Left ventricle myocardium inferior (tissue), 1 donor: ENCODE measurements at regions not wholly inside any gene's neighbourhood (a gene's known extent, or its start where the extent isn't known, plus 50 kb on each side); places are given as distances from the start of the nearest gene placed in this dataset.

Experiments
- DNase-seq: peaks from one replicate; pipeline ENCODE4 v3.0.0-alpha.2; 2020
- H3K27ac ChIP-seq: fragments of 200-600 bp; replicated peaks from 2 replicates; pipeline ENCODE4 v1.8.0; 2021
- H3K27me3 ChIP-seq: fragments of 200-600 bp; 2 replicates; pipeline ENCODE4 v1.8.0; 2021; ENCODE audit warnings: low read depth
- H3K36me3 ChIP-seq: fragments of 200-600 bp; 2 replicates; pipeline ENCODE4 v1.8.0; 2021
- H3K4me1 ChIP-seq: fragments of 200-600 bp; 2 replicates; pipeline ENCODE4 v1.8.0; 2021
- H3K4me3 ChIP-seq: fragments of 200-600 bp; 2 replicates; pipeline ENCODE4 v1.8.0; 2021; ENCODE audit warnings: mild to moderate bottlenecking, moderate library complexity
- H3K9me3 ChIP-seq: fragments of 200-600 bp; replicated peaks from 2 replicates; pipeline ENCODE4 v1.8.0; 2021
- intact Hi-C: fragments of 100-400 bp; cut with micrococcal nuclease; formaldehyde crosslinking; loops from one replicate; pipeline ENCODE4 v1.11.0; 2022
- TF ChIP-seq, protein P1 (sequence below): fragments of 200-600 bp; IDR thresholded peaks from 2 replicates; pipeline ENCODE4 v1.8.0; 2021; ENCODE audit warnings: antibody characterized with exemption, mild to moderate bottlenecking, borderline replicate concordance
- donor health status: DM: no; HTN: yes; CAD: no; lungs with severe emphysema.

DNA sequence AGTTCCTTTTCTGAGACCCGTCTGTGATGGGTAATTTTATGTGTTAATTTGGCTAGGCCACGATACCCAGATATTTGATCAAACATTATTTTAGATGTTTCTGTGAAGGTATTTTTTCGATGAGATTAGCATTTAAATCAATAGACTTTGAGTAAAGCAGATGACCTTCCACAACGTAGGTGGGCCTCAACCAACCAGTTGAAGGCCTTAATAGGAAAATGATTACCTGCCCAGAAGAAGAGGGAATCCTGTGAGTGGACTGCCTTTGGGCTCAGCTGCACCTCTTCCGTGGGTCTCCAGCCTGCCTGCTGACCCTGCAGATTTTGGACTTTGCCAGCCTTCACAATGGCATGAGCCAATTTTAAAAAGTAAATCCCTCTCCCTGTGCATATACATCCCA is 61.6 kb upstream of the WSB1 start:
- no peak for DNase-seq
- Histone ChIP-seq H3K36me3 (no peaks in the 10 kb centered on the region), H3K27me3 (no peaks in the 10 kb centered on the region), H3K9me3 (no peaks in the 10 kb centered on the region), H3K27ac (no peak overlapping the region), H3K4me1 (no peaks in the 10 kb centered on the region), H3K4me3 (no peak overlapping the region)
- intact Hi-C loops = loop anchor here (10.0 kb wide), 1 partner anchor 122 kb away; no protein-coding TSS in a partner anchor
- TF ChIP-seq, protein P1, sequence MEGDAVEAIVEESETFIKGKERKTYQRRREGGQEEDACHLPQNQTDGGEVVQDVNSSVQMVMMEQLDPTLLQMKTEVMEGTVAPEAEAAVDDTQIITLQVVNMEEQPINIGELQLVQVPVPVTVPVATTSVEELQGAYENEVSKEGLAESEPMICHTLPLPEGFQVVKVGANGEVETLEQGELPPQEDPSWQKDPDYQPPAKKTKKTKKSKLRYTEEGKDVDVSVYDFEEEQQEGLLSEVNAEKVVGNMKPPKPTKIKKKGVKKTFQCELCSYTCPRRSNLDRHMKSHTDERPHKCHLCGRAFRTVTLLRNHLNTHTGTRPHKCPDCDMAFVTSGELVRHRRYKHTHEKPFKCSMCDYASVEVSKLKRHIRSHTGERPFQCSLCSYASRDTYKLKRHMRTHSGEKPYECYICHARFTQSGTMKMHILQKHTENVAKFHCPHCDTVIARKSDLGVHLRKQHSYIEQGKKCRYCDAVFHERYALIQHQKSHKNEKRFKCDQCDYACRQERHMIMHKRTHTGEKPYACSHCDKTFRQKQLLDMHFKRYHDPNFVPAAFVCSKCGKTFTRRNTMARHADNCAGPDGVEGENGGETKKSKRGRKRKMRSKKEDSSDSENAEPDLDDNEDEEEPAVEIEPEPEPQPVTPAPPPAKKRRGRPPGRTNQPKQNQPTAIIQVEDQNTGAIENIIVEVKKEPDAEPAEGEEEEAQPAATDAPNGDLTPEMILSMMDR = no peak

DNA sequence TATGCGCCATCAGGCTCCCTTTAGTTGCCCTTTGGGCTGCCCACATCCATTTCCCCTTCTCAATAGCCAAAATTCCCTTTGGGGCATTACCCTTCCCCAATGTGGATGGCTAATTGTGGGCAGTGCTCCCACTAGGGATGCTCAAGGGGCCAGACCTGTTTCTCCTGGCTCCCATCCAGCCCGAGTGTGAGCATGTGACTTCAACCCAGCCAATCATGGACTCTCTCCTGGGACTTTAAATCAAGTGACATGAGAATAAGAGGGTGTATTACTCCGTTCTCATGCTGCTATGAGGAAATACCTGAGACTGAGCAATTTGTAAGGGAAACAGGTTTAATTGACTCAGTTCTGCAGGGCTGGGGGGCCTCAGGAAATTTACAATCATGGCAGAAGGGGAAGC is 60.9 kb upstream of the WSB1 start:
- intact Hi-C loops = loop anchor here (10.0 kb wide), 1 partner anchor 122 kb away; no protein-coding TSS in a partner anchor
- H3K27ac ChIP-seq = no peak overlapping the region
- H3K9me3 ChIP-seq = no peaks in the 10 kb centered on the region
- TF ChIP-seq, protein P1 = no peak
- H3K36me3 ChIP-seq = no peaks in the 10 kb centered on the region
- no peaks in the 10 kb centered on the region for H3K27me3 ChIP-seq
- DNase-seq = no peak
- no peak overlapping the region for H3K4me3 ChIP-seq
- H3K4me1 ChIP-seq = no peaks in the 10 kb centered on the region

DNA sequence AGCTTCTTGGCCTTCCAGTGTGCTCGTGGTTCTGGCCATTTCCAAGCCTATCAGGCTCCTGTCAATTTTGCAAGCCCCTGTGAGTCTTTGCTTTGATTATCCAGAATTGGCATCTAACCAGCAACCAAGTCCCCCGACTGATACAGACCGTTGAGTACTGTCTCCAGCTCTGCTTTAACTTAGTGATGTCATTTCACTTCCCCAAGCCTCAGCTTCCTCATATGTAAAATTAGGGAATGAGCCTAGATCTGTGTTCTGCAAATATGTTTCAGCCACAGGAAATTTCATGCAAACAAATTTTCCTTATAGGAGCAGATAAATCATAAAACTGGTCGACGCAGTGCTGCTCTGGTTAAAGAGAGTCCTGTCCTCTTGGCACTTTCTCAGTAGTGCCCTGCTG is 60.1 kb upstream of the WSB1 start:
- no peak overlapping the region for H3K27ac ChIP-seq
- H3K4me3 ChIP-seq = no peak overlapping the region
- no peaks in the 10 kb centered on the region for H3K27me3 ChIP-seq
- no peaks in the 10 kb centered on the region for H3K9me3 ChIP-seq
- no peaks in the 10 kb centered on the region for H3K36me3 ChIP-seq
- intact Hi-C loops = loop anchor here (10.0 kb wide), 1 partner anchor 121 kb away; no protein-coding TSS in a partner anchor
- DNase-seq = no peak
- TF ChIP-seq, protein P1 = no peak
- no peaks in the 10 kb centered on the region for H3K4me1 ChIP-seq

DNA sequence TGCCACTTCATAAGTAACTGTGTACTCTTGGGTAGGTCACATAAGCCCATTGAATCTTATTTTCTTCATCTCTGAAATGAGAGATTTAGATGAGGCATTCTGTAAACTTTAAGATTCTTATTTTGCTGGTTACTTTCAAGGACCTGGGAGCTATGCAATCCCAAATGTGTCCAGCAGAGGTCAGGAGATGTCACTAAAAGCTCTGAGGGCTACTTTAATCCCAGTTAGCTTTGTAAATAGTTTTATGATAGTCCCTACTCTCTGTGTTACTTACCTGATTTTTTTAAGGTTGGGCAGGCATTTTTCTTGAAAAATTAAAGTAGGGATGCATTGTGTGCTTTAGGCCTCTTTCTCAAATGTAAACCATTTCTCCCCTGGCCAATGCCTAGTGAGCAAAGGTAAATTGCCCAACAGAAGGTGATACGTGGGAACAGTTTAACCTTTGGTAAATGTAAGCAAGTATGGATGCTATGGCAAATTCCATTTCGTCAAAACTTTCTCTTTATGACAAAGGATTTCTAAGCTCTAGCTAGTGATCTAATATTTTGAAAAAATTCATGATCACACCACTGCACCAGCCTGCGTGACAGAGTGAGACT is 57.1 kb upstream of the WSB1 start:
- TF ChIP-seq, protein P1 = peak; percentile 97
- Histone ChIP-seq H3K27me3 (no peaks in the 10 kb centered on the region), H3K4me3 (no peak overlapping the region), H3K9me3 (no peaks in the 10 kb centered on the region), H3K27ac (no peak overlapping the region), H3K36me3 (no peaks in the 10 kb centered on the region), H3K4me1 (no peaks in the 10 kb centered on the region)
- intact Hi-C loops = loop anchor here (2.0 to 10.0 kb wide), 2 partner anchors 118 to 364 kb away; no protein-coding TSS in a partner anchor
- peak; percentile 57 for DNase-seq

DNA sequence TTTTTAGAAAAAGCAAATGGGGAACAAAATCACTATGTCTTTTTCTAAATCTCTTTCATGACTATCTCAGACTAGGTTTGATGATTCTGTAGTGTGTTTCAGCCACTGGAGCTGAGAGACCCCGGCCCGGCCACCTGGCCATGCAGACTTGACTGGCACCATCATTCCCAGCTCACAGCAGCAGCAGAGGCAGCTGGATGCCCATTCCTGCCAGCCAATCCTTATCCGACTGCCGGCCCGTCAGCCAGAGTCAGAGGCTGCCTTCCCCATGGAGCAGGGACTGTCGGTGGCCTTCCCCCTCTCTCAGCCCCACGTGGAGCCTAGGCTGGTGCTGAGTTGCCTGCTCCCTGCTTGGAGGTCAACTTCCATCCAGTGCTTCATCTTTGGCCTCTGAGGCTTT is 56.0 kb upstream of the WSB1 start:
- no peak overlapping the region for H3K4me3 ChIP-seq
- peaks cover 10% of the 10 kb centered on the region for H3K4me1 ChIP-seq
- no peaks in the 10 kb centered on the region for H3K27me3 ChIP-seq
- no peak overlapping the region for H3K27ac ChIP-seq
- H3K9me3 ChIP-seq = no peaks in the 10 kb centered on the region
- TF ChIP-seq, protein P1 = no peak
- intact Hi-C loops = loop anchor here (2.0 to 10.0 kb wide), 2 partner anchors 117 to 363 kb away; no protein-coding TSS in a partner anchor
- no peaks in the 10 kb centered on the region for H3K36me3 ChIP-seq
- DNase-seq = no peak
